Smooth muscle cell (in vitro differentiated cells): ENCODE measurements at regions not wholly inside any gene's neighbourhood (a gene's known extent, or its start where the extent isn't known, plus 50 kb on each side); places are given as distances from the start of the nearest gene placed in this dataset. TPM values are rescaled to one million over a fixed set of nuclear protein-coding genes. Genes with fewer than 3 reads are reported as not detected.

Source experiments
- DNase-seq: peaks from one replicate; lab custom pipeline; 2025; ENCODE audit not compliant: unreplicated experiment; lab: John Stamatoyannopoulos, UW
- H2AFZ ChIP-seq: fragments of 200-600 bp; sonication (generic); 2 replicates; pipeline ENCODE4 v1.6.0; 2016; ENCODE audit warnings: antibody characterized with exemption, low read depth, mild to moderate bottlenecking
- H3F3A ChIP-seq: fragments of 200-600 bp; sonication (generic); 2 replicates; pipeline ENCODE4 v1.6.0; 2017; ENCODE audit warnings: antibody characterized with exemption, low read depth
- H3K27ac ChIP-seq: fragments of 200-600 bp; sonication (generic); 2 replicates; pipeline ENCODE4 v1.5.1; 2016; ENCODE audit warnings: low read depth, mild to moderate bottlenecking
- H3K27me3 ChIP-seq: fragments of 200-600 bp; sonication (generic); 2 replicates; pipeline ENCODE4 v1.6.1; 2016; ENCODE audit warnings: low read depth, mild to moderate bottlenecking
- H3K36me3 ChIP-seq: fragments of 200-600 bp; sonication (generic); 2 replicates; pipeline ENCODE4 v1.5.1; 2016; ENCODE audit warnings: low read depth
- H3K4me1 ChIP-seq: fragments of 200-600 bp; sonication (generic); 2 replicates; pipeline ENCODE4 v1.5.1; 2016; ENCODE audit warnings: low read depth
- H3K4me2 ChIP-seq: fragments of 200-600 bp; sonication (generic); 2 replicates; pipeline ENCODE4 v1.6.0; 2016; ENCODE audit warnings: mild to moderate bottlenecking
- H3K4me3 ChIP-seq: fragments of 200-600 bp; sonication (generic); 2 replicates; pipeline ENCODE4 v1.5.1; 2016; ENCODE audit warnings: mild to moderate bottlenecking
- H3K79me2 ChIP-seq: fragments of 200-600 bp; sonication (generic); 2 replicates; pipeline ENCODE4 v1.6.0; 2016; ENCODE audit warnings: low read depth, mild to moderate bottlenecking
- H3K9ac ChIP-seq: fragments of 200-600 bp; sonication (generic); 2 replicates; pipeline ENCODE4 v1.6.0; 2016; ENCODE audit warnings: low read depth
- H3K9me3 ChIP-seq: fragments of 200-600 bp; sonication (generic); replicated peaks from 2 replicates; pipeline ENCODE4 v1.5.1; 2016; ENCODE audit warnings: low read depth
- H4K20me1 ChIP-seq: fragments of 200-600 bp; sonication (generic); 2 replicates; pipeline ENCODE4 v1.6.0; 2016; ENCODE audit warnings: low read depth
- WGBS: methylation state at CpG from one replicate; pipeline ENCODE4 v1.1.7; 2016; ENCODE audit warnings: low lambda C conversion rate; 5-methylcytosine and 5-hydroxymethylcytosine counted together
- small RNA-seq: library from RNA; depleted of rRNA; stranded (forward); fragments of <200 nt; gene quantifications from one replicate; pipeline ENCODE3, GENCODE V24; 2014
- TF ChIP-seq, protein P1 (sequence below): fragments of 200-600 bp; sonication (generic); IDR thresholded peaks from 2 replicates; pipeline ENCODE4 v1.5.1; 2017; ENCODE audit warnings: borderline replicate concordance, mild to moderate bottlenecking, antibody characterized with exemption; ENCODE audit not compliant: insufficient read depth, poor library complexity, severe bottlenecking

DNA sequence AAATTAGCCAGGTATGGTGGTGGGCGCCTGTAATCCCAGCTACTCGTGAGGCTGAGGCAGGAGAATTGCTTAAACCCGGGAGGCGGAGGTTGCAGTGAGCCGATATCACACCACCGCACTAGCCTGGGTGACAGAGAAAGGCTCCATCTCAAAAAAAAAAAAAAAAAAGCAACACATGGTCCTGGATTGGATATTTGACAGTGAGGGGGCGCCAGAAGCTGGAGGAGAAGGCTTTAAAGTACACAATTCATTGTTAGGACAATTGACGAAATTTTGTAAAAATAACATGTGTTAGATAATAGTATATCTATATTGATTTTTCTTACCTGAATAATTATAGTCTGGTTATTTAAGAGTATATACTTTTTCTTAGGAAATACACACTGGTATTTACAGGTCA lies 50.2 kb upstream of the USP25 start:
- no peaks in the 10 kb centered on the region for H3K79me2 ChIP-seq
- H3K4me3 ChIP-seq = no peak overlapping the region
- WGBS = 80% methylated on average over 8 of the region's 8 CpGs
- H2AFZ ChIP-seq = no peak overlapping the region
- no peaks in the 10 kb centered on the region for H3K4me1 ChIP-seq
- no peaks in the 10 kb centered on the region for H3K27me3 ChIP-seq
- H3K4me2 ChIP-seq = no peak overlapping the region
- TF ChIP-seq, protein P1, sequence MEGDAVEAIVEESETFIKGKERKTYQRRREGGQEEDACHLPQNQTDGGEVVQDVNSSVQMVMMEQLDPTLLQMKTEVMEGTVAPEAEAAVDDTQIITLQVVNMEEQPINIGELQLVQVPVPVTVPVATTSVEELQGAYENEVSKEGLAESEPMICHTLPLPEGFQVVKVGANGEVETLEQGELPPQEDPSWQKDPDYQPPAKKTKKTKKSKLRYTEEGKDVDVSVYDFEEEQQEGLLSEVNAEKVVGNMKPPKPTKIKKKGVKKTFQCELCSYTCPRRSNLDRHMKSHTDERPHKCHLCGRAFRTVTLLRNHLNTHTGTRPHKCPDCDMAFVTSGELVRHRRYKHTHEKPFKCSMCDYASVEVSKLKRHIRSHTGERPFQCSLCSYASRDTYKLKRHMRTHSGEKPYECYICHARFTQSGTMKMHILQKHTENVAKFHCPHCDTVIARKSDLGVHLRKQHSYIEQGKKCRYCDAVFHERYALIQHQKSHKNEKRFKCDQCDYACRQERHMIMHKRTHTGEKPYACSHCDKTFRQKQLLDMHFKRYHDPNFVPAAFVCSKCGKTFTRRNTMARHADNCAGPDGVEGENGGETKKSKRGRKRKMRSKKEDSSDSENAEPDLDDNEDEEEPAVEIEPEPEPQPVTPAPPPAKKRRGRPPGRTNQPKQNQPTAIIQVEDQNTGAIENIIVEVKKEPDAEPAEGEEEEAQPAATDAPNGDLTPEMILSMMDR = no peak
- no peaks in the 10 kb centered on the region for H3K36me3 ChIP-seq
- no peak overlapping the region for H3K27ac ChIP-seq
- DNase-seq = no peak
- no peaks in the 10 kb centered on the region for H3K9me3 ChIP-seq
- H3K9ac ChIP-seq = no peak overlapping the region
- H4K20me1 ChIP-seq = no peaks in the 10 kb centered on the region
- H3F3A ChIP-seq = no peaks in the 10 kb centered on the region

Small RNAs in the stretch of these regions (small RNA-seq; reads per million reads assigned to genes)
- gene AF246928.1 (not detected), gene CYCSP42 (not detected), gene RNU6-1326P (not detected)
